OCI-LY1 (cell line): ENCODE measurements at regions not wholly inside any gene's neighbourhood (a gene's known extent, or its start where the extent isn't known, plus 50 kb on each side); places are given as distances from the start of the nearest gene placed in this dataset.

ENCODE experiments used
- H2AFZ ChIP-seq: fragments of 200-600 bp; sonication (generic), shearing (Covaris generic); 2 replicates; pipeline ENCODE4 v1.6.0; 2014; ENCODE audit warnings: antibody characterized with exemption, mild to moderate bottlenecking, low read length
- H3F3A ChIP-seq: fragments of 200-600 bp; sonication (generic), shearing (Covaris generic); 2 replicates; pipeline ENCODE4 v1.6.0; 2014; ENCODE audit warnings: mild to moderate bottlenecking, antibody characterized with exemption, low read length, moderate library complexity; ENCODE audit not compliant: insufficient read depth
- H3K27ac ChIP-seq: fragments of 200-600 bp; sonication (generic); 2 replicates; pipeline ENCODE4 v1.5.1; 2014; ENCODE audit warnings: low read length, mixed run types, mild to moderate bottlenecking, low read depth; ENCODE audit not compliant: poor library complexity, severe bottlenecking
- H3K27me3 ChIP-seq: fragments of 200-600 bp; sonication (generic); 2 replicates; pipeline ENCODE4 v1.6.0; 2014; ENCODE audit warnings: antibody characterized with exemption, mild to moderate bottlenecking, low read length, moderate library complexity; ENCODE audit not compliant: insufficient read depth
- H3K36me3 ChIP-seq: fragments of 200-600 bp; sonication (generic); 2 replicates; pipeline ENCODE4 v1.6.1; 2014; ENCODE audit warnings: mild to moderate bottlenecking, antibody characterized with exemption, low read length, moderate library complexity, mixed read lengths; ENCODE audit not compliant: insufficient read depth
- H3K4me1 ChIP-seq: fragments of 200-600 bp; sonication (generic); 2 replicates; pipeline ENCODE4 v1.5.1; 2014; ENCODE audit warnings: mild to moderate bottlenecking, low read length, moderate library complexity; ENCODE audit not compliant: insufficient read depth, severe bottlenecking
- H3K4me2 ChIP-seq: fragments of 200-600 bp; sonication (generic), shearing (Covaris generic); 2 replicates; pipeline ENCODE4 v1.6.1; 2014; ENCODE audit warnings: low read length
- H3K4me3 ChIP-seq: fragments of 200-600 bp; sonication (generic); 2 replicates; pipeline ENCODE4 v1.5.1; 2014; ENCODE audit warnings: low read length, low read depth, mild to moderate bottlenecking, mixed read lengths; ENCODE audit not compliant: poor library complexity, severe bottlenecking
- H3K79me2 ChIP-seq: fragments of 200-600 bp; shearing (Covaris generic); 2 replicates; pipeline ENCODE4 v1.6.1; 2016; ENCODE audit warnings: mixed run types, low read length, mixed read lengths; ENCODE audit not compliant: insufficient read depth
- H3K9ac ChIP-seq: fragments of 200-600 bp; sonication (generic), shearing (Covaris generic); 2 replicates; pipeline ENCODE4 v1.6.1; 2014; ENCODE audit warnings: mild to moderate bottlenecking, low read length, mixed read lengths
- H3K9me2 ChIP-seq: fragments of 200-600 bp; sonication (generic), shearing (Covaris generic); 2 replicates; pipeline ENCODE4 v1.6.1; 2014; ENCODE audit warnings: low read depth, mild to moderate bottlenecking, low read length, mixed read lengths
- H3K9me3 ChIP-seq: fragments of 200-600 bp; shearing (Covaris generic); 2 replicates; pipeline ENCODE4 v1.6.1; 2014; ENCODE audit warnings: low read length, mixed read lengths
- H4K20me1 ChIP-seq: fragments of 200-600 bp; sonication (generic), shearing (Covaris generic); 2 replicates; pipeline ENCODE4 v1.6.0; 2016; ENCODE audit warnings: mild to moderate bottlenecking, low read length; ENCODE audit not compliant: insufficient read depth
- EZH2 ChIP-seq: fragments of 200-600 bp; sonication (generic), shearing (Covaris generic); IDR thresholded peaks from 2 replicates; pipeline ENCODE4 v1.8.0; 2017; ENCODE audit warnings: borderline replicate concordance, mixed run types, mild to moderate bottlenecking, antibody characterized with exemption, low read length, moderate library complexity, mixed read lengths
- TF ChIP-seq, protein P1 (sequence below): fragments of 200-600 bp; sonication (generic), shearing (Covaris generic); IDR thresholded peaks from 2 replicates; pipeline ENCODE4 v1.5.1; 2017; ENCODE audit warnings: mild to moderate bottlenecking, antibody characterized with exemption, low read length, moderate library complexity, mixed read lengths

DNA sequence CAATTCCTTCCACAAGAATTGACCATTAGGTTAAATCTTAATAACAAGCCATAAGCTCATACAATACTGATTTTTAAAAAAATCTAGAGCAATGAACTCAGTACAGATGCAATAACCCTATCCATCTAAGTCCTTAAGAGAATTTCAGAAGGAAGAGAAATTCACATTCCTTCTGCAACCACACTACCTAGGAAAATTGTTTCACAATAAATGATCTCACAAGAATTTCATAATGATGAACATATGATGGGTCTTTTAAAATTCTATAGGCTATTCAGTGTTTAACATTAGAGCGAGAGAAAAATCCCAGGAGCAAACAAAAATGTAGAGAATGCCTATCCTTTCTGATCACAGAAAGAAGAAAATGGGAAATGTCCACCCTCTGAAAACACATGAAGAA lies 70.0 kb upstream of the MAGI2 start:
- Histone ChIP-seq H3K27ac (no peak overlapping the region), H3K9me2 (no peaks in the 10 kb centered on the region), H3K79me2 (no peaks in the 10 kb centered on the region), H3K36me3 (no peaks in the 10 kb centered on the region), H4K20me1 (no peaks in the 10 kb centered on the region), H2AFZ (no peak overlapping the region), H3K4me2 (no peak overlapping the region), H3K9ac (no peak overlapping the region), H3K27me3 (no peaks in the 10 kb centered on the region), H3K4me3 (no peak overlapping the region), H3K9me3 (no peaks in the 10 kb centered on the region), H3K4me1 (no peaks in the 10 kb centered on the region), H3F3A (no peaks in the 10 kb centered on the region)
- TF ChIP-seq, protein P1, sequence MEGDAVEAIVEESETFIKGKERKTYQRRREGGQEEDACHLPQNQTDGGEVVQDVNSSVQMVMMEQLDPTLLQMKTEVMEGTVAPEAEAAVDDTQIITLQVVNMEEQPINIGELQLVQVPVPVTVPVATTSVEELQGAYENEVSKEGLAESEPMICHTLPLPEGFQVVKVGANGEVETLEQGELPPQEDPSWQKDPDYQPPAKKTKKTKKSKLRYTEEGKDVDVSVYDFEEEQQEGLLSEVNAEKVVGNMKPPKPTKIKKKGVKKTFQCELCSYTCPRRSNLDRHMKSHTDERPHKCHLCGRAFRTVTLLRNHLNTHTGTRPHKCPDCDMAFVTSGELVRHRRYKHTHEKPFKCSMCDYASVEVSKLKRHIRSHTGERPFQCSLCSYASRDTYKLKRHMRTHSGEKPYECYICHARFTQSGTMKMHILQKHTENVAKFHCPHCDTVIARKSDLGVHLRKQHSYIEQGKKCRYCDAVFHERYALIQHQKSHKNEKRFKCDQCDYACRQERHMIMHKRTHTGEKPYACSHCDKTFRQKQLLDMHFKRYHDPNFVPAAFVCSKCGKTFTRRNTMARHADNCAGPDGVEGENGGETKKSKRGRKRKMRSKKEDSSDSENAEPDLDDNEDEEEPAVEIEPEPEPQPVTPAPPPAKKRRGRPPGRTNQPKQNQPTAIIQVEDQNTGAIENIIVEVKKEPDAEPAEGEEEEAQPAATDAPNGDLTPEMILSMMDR = no peak

DNA sequence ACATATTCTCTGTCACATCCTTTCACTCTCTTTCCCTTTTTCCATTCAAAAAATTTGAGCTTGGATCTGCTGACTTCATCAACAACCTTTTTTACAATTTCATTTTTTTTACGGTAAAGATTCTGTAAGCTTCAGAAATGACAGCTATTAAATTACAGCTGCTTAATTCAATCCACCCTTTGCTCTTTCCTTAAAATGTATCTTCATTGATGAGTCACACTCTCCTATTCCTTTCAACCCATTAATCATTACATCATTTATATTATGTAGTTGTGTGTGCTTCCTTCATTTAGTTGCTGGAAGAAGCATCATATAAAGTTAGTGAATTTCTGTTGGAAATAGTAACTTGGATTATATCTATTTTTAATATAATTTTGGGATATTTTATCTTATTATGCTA lies 67.1 kb upstream of the MAGI2 start:
- H3K27ac ChIP-seq = no peak overlapping the region
- no peak overlapping the region for H3K4me2 ChIP-seq
- no peak overlapping the region for H3K4me3 ChIP-seq
- H3K79me2 ChIP-seq = no peaks in the 10 kb centered on the region
- no peaks in the 10 kb centered on the region for H4K20me1 ChIP-seq
- H3K27me3 ChIP-seq = no peaks in the 10 kb centered on the region
- no peak overlapping the region for H2AFZ ChIP-seq
- no peaks in the 10 kb centered on the region for H3K4me1 ChIP-seq
- H3K9ac ChIP-seq = no peak overlapping the region
- no peaks in the 10 kb centered on the region for H3F3A ChIP-seq
- H3K9me3 ChIP-seq = no peaks in the 10 kb centered on the region
- H3K9me2 ChIP-seq = no peaks in the 10 kb centered on the region
- no peak for TF ChIP-seq EZH2
- TF ChIP-seq, protein P1 = no peak
- no peaks in the 10 kb centered on the region for H3K36me3 ChIP-seq

DNA sequence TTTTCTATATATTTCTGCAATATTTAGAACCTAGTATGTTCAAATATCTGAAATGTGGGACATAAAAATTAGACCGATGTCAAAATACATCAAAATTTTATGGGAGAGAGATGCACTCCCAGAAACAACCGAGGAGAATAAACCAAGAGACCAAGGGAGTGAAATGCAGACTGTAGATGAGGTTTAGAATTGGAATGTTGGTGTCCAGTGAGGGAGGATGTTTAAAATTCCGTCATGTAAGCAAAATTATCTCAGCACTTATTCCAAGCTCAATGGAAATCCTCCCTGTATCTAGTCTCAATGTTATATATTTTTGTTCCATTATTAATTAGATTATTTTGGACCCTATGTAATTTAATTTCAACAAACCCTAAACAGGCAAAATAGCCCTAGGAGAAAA lies 61.9 kb upstream of the MAGI2 start:
- Histone ChIP-seq H3K4me1 (no peaks in the 10 kb centered on the region), H3K9ac (no peak overlapping the region), H2AFZ (no peak overlapping the region), H3K36me3 (no peaks in the 10 kb centered on the region), H3K9me3 (no peaks in the 10 kb centered on the region), H4K20me1 (no peaks in the 10 kb centered on the region), H3K27me3 (no peaks in the 10 kb centered on the region), H3K4me3 (no peak overlapping the region), H3K9me2 (no peaks in the 10 kb centered on the region), H3K4me2 (no peak overlapping the region), H3K79me2 (no peaks in the 10 kb centered on the region), H3K27ac (no peak overlapping the region), H3F3A (no peaks in the 10 kb centered on the region)
- no peak for TF ChIP-seq EZH2
- TF ChIP-seq, protein P1 = no peak
